Ishikawa (cell line): ENCODE measurements at regions not wholly inside any gene's neighbourhood (a gene's known extent, or its start where the extent isn't known, plus 50 kb on each side); places are given as distances from the start of the nearest gene placed in this dataset.

Experiments
- CEBPB ChIP-seq: IDR thresholded peaks from 2 replicates; pipeline ENCODE4 v1.6.1; 2012
- CREB1 ChIP-seq: IDR thresholded peaks from 2 replicates; pipeline ENCODE4 v1.6.1; 2012; ENCODE audit warnings: low read depth
- EGR1 ChIP-seq: IDR thresholded peaks from 2 replicates; pipeline ENCODE4 v1.6.1; 2012
- EP300 ChIP-seq: IDR thresholded peaks from 2 replicates; pipeline ENCODE4 v1.6.1; 2012; ENCODE audit warnings: borderline replicate concordance
- FOXM1 ChIP-seq: IDR thresholded peaks from 2 replicates; pipeline ENCODE4 v1.6.1; 2012; ENCODE audit warnings: low read depth, borderline replicate concordance
- NFIC ChIP-seq: IDR thresholded peaks from 2 replicates; pipeline ENCODE4 v1.6.1; 2012
- RAD21 ChIP-seq: IDR thresholded peaks from 2 replicates; pipeline ENCODE4 v1.6.1; 2012; ENCODE audit warnings: low read depth
- TAF1 ChIP-seq: IDR thresholded peaks from 2 replicates; pipeline ENCODE4 v1.6.1; 2012; ENCODE audit warnings: low read depth, mild to moderate bottlenecking
- TCF12 ChIP-seq: IDR thresholded peaks from 2 replicates; pipeline ENCODE4 v1.6.1; 2012; ENCODE audit warnings: low read depth
- TEAD4 ChIP-seq: IDR thresholded peaks from 2 replicates; pipeline ENCODE4 v1.6.1; 2012
- YY1 ChIP-seq: IDR thresholded peaks from 2 replicates; pipeline ENCODE4 v1.6.1; 2012; ENCODE audit warnings: low read depth
- ZBTB7A ChIP-seq: IDR thresholded peaks from 2 replicates; pipeline ENCODE4 v1.6.1; 2012; ENCODE audit warnings: low read depth
- TF ChIP-seq, protein P1 (sequence below): IDR thresholded peaks from 2 replicates; pipeline ENCODE4 v1.6.1; 2012
- TF ChIP-seq, protein P2 (sequence below): IDR thresholded peaks from 2 replicates; pipeline ENCODE4 v1.6.1; 2012
- TF ChIP-seq, protein P3 (sequence below): IDR thresholded peaks from 2 replicates; pipeline ENCODE4 v1.6.1; 2012; ENCODE audit warnings: low read depth, mild to moderate bottlenecking

DNA sequence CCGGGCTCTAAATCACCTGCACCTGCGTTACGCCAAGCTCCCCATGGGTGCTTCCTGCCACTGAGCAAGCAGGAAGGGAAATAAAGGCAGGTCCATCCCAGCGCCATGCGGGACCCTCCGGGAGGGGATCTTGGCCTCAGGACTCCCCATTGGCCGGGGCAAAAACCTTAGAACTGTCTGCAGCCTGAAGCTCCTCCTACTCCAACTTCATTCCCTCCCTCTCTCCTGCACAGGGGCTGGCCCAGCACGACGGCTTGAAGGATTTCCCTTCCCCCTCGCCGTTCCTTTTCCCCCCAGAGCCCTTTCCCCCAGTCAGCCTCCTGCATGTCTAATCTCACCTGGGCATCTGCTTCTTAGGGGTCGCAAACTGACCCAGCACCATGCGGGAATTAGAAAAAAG is 137.2 kb upstream of the NCOR2 start:
- TF ChIP-seq, protein P1, sequence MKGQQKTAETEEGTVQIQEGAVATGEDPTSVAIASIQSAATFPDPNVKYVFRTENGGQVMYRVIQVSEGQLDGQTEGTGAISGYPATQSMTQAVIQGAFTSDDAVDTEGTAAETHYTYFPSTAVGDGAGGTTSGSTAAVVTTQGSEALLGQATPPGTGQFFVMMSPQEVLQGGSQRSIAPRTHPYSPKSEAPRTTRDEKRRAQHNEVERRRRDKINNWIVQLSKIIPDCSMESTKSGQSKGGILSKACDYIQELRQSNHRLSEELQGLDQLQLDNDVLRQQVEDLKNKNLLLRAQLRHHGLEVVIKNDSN = no peak
- TF ChIP-seq TAF1 (no peak), NFIC (no peak), TEAD4 (no peak), FOXM1 (no peak), EP300 (no peak), TCF12 (no peak), CREB1 (no peak), YY1 (no peak), CEBPB (no peak), EGR1 (no peak), ZBTB7A (no peak), RAD21 (no peak)
- TF ChIP-seq, protein P2, sequence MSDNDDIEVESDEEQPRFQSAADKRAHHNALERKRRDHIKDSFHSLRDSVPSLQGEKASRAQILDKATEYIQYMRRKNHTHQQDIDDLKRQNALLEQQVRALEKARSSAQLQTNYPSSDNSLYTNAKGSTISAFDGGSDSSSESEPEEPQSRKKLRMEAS = no peak
- TF ChIP-seq, protein P3, sequence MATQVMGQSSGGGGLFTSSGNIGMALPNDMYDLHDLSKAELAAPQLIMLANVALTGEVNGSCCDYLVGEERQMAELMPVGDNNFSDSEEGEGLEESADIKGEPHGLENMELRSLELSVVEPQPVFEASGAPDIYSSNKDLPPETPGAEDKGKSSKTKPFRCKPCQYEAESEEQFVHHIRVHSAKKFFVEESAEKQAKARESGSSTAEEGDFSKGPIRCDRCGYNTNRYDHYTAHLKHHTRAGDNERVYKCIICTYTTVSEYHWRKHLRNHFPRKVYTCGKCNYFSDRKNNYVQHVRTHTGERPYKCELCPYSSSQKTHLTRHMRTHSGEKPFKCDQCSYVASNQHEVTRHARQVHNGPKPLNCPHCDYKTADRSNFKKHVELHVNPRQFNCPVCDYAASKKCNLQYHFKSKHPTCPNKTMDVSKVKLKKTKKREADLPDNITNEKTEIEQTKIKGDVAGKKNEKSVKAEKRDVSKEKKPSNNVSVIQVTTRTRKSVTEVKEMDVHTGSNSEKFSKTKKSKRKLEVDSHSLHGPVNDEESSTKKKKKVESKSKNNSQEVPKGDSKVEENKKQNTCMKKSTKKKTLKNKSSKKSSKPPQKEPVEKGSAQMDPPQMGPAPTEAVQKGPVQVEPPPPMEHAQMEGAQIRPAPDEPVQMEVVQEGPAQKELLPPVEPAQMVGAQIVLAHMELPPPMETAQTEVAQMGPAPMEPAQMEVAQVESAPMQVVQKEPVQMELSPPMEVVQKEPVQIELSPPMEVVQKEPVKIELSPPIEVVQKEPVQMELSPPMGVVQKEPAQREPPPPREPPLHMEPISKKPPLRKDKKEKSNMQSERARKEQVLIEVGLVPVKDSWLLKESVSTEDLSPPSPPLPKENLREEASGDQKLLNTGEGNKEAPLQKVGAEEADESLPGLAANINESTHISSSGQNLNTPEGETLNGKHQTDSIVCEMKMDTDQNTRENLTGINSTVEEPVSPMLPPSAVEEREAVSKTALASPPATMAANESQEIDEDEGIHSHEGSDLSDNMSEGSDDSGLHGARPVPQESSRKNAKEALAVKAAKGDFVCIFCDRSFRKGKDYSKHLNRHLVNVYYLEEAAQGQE = no peak

DNA sequence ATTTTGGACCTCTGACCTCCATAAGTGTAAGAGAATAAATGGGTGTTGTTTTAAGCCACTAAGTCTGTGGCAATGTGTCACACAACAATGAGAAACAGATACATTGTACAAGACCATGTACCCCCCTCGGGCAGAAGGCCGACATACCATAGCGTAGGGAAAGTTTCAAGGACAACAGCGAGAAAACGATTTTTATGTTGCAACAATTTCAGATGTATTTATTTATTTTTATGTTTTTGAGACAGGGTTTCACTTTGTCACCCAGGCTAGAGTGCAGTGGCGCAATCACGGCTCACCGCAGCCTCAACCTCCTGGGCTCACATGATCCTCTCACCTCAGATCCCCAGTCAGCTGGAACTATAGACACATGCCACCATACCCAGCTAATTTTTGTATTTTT is 136.4 kb upstream of the NCOR2 start:
- TF ChIP-seq RAD21 (no peak), EP300 (no peak), CEBPB (peak; percentile 12; the same call in 1 of the 2 replicates)

DNA sequence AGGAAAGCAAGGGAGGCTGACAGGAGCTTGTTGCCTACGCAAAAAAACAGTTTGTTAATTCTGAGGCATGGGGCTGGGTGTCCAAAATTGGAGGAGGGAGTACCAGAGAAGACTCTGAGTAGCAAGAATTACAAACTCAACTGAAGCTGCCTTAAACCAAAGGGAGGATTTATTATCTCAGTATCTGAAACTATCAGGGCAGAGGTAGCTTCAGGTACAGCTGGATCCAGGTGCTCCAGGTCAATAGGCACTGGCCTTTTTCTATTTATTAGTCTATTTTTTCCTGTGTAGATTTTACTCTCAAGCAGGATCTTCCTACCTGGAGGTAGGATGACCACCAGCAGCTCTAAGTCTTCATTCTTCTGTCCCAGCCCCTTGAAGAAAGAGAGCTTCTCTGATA is 135.3 kb upstream of the NCOR2 start:
- TF ChIP-seq FOXM1 (no peak), RAD21 (no peak), CREB1 (no peak), TCF12 (no peak), EP300 (no peak), YY1 (no peak), ZBTB7A (no peak), TEAD4 (no peak), NFIC (no peak), CEBPB (no peak), TAF1 (no peak), EGR1 (no peak)
- TF ChIP-seq, protein P1 = no peak
- TF ChIP-seq, protein P2 = no peak
- TF ChIP-seq, protein P3 = no peak

DNA sequence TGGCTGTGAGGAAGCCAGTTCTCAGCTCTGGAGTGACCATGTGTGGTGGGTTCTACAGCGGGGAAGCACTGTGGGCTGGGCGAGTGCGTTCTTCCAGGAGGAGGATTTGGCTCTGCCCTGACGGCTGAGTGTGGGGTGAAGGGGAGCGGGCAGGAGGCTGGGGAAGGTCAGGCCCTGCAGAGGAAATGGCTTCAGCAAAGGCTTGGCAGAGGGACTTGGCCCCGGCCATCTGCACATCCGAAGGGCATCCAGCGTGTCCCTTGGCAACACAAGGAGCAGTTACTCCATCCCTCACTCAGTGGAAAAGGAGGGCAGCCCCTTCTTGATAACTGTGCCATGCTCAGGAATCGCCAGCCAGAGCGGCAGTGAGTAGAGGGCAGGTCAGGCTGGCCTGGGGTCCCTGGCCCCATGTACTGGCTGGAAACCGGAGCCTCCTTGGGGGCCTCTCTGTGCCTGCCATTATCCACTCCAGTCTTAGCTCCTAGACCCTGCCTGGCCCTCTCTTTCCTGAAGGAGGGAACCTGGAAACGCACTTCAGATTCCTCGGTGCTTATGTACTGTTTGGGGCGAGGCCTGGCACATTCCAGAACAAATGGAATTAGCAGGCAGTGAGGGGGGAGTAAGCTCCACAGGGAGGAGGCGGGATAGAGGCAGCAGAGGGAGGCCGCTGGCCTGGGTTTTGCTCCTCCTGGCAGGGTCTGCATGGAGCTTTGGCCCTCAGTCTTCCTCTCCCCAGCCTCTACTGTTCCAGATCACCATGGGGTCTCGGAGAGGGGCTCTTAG is 133.6 kb upstream of the NCOR2 start:
- TF ChIP-seq TAF1 (no peak), RAD21 (no peak), ZBTB7A (no peak), CEBPB (no peak), NFIC (no peak), EP300 (no peak), YY1 (no peak), EGR1 (no peak), TEAD4 (peak; percentile 82), TCF12 (no peak), CREB1 (no peak), FOXM1 (no peak)
- TF ChIP-seq, protein P2 = 0 out of 2 replicates have a peak, but pooled peaks have one; percentile 19
- TF ChIP-seq, protein P3 = no peak
- TF ChIP-seq, protein P1 = no peak
